ENCODE measurements at regions not wholly inside any gene's neighbourhood (a gene's known extent, or its start where the extent isn't known, plus 50 kb on each side); places are given as distances from the start of the nearest gene placed in this dataset.

- no peak for TF ChIP-seq ZNF462 (CRISPR knock-in tag; IDR thresholded peaks at IDR 0.05)
- no peak for TF ChIP-seq EZH2 (IDR thresholded peaks at IDR 0.05; ENCODE audit: low read depth, unreplicated experiment)
- TF ChIP-seq JUNB (IDR thresholded peaks at IDR 0.05; ENCODE audit: unreplicated experiment) = no peak
- no peak for TF ChIP-seq POLR2AphosphoS5 (IDR thresholded peaks at IDR 0.05; ENCODE audit: low read depth)
- TF ChIP-seq STAT1 (IDR thresholded peaks at IDR 0.05; ENCODE audit: unreplicated experiment) = no peak
Measured at GRCh38 chr3:59688636-59689035, 638.8 kb upstream of the CFAP20DC start (continued).

GRCh38 chr3:59685432-59685831 is 635.6 kb upstream of the CFAP20DC start:
- TF ChIP-seq ETS1 (IDR thresholded peaks at IDR 0.05) (no peak), EZH2 (IDR thresholded peaks at IDR 0.05; ENCODE audit: low read depth, unreplicated experiment) (no peak), STAT1 (IDR thresholded peaks at IDR 0.05; ENCODE audit: unreplicated experiment) (no peak)
- no peak overlapping the region for H3K4me3 Mint-ChIP-seq
- Histone ChIP-seq H3K9me2 (ENCODE audit: insufficient read depth) (0 out of 2 replicates have a peak, but pooled peaks cover 3% of the 10 kb centered on the region), H3F3A (replicated peaks; ENCODE audit: low read depth) (no peaks in the 10 kb centered on the region), H3K27ac (ENCODE audit: low read depth) (no peak overlapping the region), H4K20me1 (replicated peaks; ENCODE audit: insufficient read depth) (no peaks in the 10 kb centered on the region), H3K27me3 (ENCODE audit: insufficient read depth) (no peaks in the 10 kb centered on the region), H3K36me3 (ENCODE audit: insufficient read depth) (no peaks in the 10 kb centered on the region), H3K4me1 (ENCODE audit: insufficient read depth) (no peaks in the 10 kb centered on the region), H3K4me3 (no peak overlapping the region), H3K79me2 (replicated peaks; ENCODE audit: insufficient read depth) (no peaks in the 10 kb centered on the region), H3K4me2 (no peak overlapping the region), H2AFZ (no peak overlapping the region)
- H3K36me3 Mint-ChIP-seq (ENCODE audit: low read depth) = no peaks in the 10 kb centered on the region
- DNase-seq (ENCODE audit: low spot score) (no peak), ATAC-seq (no peak)
- no peak overlapping the region for H3K27ac Mint-ChIP-seq
- no peaks in the 10 kb centered on the region for H3K27me3 Mint-ChIP-seq (ENCODE audit: insufficient read depth, low read depth, poor library complexity)
- H3K9me3 Mint-ChIP-seq = no peaks in the 10 kb centered on the region
- H3K4me1 Mint-ChIP-seq = no peaks in the 10 kb centered on the region
